HG03354 (cell line): ENCODE measurements at regions not wholly inside any gene's neighbourhood (a gene's known extent, or its start where the extent isn't known, plus 50 kb on each side); places are given as distances from the start of the nearest gene placed in this dataset.
"Not testable (repeated sequence)": the region's sequence is repeated elsewhere in the genome, so short reads cannot be mapped to it uniquely, and the experiment has no call there.

ENCODE experiments used
- ATAC-seq: cut with Tn5 transposase; IDR thresholded peaks from one replicate; pipeline ENCODE4 v1.9.1; 2021; ENCODE audit warnings: mild to moderate bottlenecking; ENCODE audit not compliant: unreplicated experiment, poor library complexity, severe bottlenecking

GRCh38 chr18:73431620-73432019 is 563.8 kb upstream of the NETO1 start:
- no peak for ATAC-seq

GRCh38 chr18:73421010-73421409 is 553.2 kb upstream of the NETO1 start:
- ATAC-seq: no peak

GRCh38 chr18:73419531-73419930 is 551.7 kb upstream of the NETO1 start:
- ATAC-seq: no peak

DNA sequence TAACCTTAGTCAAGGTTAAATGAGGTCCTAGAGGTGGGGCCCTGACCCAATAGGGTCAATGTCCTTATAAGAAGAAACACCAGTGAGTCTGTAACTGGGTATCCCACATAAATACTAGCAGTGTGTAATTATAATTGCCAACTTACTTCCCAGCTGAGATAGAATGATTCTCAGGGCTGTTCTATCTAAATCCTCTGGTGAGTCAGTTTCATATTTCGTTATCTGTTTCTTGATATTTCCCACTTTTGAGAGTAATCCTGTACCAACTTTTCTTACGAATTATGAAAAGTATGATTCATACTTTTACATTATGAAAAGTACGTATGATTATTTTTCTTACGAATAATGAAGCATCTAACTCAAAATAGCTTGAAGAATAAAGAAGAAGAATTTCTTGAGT is 546.8 kb upstream of the NETO1 start:
- no peak for ATAC-seq

- ATAC-seq: no peak
Measured at GRCh38 chr18:73414069-73414468, 546.3 kb upstream of the NETO1 start.

DNA sequence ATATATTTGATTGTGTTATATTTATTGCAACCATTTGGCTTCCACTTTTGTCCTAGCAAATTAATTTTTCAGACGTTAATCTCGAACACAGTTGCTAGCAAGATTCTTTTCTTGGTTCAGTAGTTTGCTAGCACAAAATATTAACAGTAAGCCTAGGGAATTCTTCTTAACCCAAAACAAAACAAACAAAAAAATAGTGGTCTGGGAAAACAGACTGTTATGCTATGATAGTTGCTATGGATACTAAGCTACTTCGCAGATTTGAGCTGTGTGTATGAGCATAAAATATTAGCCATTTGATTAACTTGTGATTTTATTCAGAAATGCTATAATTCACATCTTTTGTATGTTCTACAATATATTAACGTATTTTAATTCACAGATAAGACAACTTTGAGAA is 541.5 kb upstream of the NETO1 start:
- ATAC-seq: no peak

DNA sequence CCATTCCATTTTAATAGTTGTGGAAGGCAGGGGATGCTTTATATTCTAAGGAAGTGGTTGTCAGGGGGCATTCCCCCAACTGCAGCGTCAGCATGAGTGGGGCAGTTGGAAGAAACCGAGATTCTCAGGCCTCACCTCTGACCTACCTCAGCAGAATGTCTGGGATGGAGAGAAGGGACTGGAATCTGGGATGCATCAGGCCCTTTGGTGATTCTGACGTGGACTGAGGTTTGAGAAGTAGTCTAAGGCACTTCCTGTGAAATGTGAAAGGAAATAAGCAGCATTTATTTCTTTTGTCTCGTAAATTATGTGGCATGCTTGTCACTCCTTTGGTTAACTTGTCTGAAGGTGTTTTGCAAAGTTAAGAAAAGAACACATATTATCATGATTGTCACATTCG is 540.7 kb upstream of the NETO1 start:
- ATAC-seq: no peak

- ATAC-seq: no peak
Measured at GRCh38 chr18:73407506-73407905, 539.7 kb upstream of the NETO1 start.

DNA sequence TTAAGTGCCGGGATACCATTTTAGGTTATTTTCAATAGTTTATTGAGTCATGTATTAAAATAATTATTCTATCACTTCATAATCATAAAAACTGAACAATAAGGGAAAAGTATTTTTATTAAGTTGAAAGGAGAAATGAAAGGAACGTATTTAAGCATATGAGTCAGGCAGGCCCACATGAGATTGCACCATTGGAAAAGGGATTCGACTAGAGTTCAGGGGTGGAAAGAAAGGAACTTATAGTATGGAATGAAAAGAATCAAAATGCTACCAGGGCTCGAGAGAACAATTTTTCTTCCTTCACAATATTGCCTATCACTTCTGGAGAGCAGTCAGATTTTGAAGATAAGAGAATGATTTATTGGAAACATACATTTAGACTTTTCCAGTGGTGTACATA is 516.5 kb upstream of the NETO1 start:
- ATAC-seq: no peak

GRCh38 chr18:73381699-73382036 is 513.9 kb upstream of the NETO1 start:
- no peak for ATAC-seq

GRCh38 chr18:73381016-73381698 is 513.4 kb upstream of the NETO1 start:
- no peak for ATAC-seq

- ATAC-seq: no peak
Measured at GRCh38 chr18:73366713-73367112, 498.9 kb upstream of the NETO1 start.

DNA sequence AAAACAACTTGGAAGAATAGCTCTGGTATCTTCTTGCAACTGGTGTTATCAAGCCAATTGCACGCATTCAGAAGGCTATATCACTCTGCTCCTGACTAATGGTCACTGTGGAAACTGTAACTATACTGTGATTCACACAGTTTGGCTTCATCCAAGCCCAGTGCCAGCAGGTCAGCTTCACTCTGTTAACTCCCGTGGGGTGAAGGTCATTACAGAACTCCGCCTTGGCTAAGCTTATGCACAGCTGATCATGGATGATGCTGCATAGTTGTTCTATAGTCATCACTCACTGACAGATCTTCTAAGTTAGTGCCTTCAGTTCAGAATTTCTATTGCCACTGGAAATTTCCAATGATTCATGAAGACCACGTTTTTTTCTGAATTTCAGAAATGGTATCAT is 497.2 kb upstream of the NETO1 start:
- ATAC-seq: no peak

- no peak for ATAC-seq
Measured at GRCh38 chr18:73355121-73355520, 487.3 kb upstream of the NETO1 start.

DNA sequence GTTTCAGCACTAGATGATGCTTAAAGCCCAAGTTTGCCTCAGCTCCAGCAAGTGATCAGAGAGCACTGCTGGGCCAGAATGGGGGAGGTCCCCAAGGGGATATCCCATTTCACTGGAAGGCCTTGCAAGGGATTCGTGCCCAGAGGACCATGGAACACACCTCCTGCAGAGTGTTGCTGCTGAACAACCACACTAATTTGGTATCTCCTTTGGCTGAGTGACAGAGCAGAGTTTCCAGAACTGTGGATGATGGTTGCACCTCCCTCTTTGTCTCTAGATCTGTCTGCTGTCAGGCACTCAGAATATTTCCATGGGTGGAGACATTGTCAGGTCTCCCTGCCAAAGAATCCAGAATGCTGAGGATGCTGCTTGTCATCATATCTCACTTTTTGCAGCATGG is 484.8 kb upstream of the NETO1 start:
- ATAC-seq: no peak

- ATAC-seq: peak; percentile 62
Measured at GRCh38 chr18:73340135-73340977, 472.6 kb upstream of the NETO1 start.

- ATAC-seq: no peak
Measured at GRCh38 chr18:73331212-73331772, 463.5 kb upstream of the NETO1 start.

DNA sequence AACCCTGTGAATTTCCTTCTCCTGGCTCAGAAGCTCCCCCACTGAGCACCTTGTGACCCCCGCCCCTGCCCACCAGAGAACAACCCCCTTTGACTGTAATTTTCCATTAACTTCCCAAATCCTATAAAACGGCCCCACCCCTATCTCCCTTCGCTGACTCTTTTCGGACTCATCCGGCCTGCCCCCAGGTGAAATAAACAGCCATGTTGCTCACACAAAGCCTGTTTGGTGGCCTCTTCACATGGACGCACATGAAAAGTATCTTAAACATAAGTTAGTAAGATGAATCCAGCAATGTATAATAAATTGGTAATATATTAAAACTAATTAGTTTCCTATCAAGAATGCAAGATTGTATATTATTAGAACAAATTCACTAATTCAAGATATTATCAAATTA is 462.3 kb upstream of the NETO1 start:
- ATAC-seq: not testable (repeated sequence)

DNA sequence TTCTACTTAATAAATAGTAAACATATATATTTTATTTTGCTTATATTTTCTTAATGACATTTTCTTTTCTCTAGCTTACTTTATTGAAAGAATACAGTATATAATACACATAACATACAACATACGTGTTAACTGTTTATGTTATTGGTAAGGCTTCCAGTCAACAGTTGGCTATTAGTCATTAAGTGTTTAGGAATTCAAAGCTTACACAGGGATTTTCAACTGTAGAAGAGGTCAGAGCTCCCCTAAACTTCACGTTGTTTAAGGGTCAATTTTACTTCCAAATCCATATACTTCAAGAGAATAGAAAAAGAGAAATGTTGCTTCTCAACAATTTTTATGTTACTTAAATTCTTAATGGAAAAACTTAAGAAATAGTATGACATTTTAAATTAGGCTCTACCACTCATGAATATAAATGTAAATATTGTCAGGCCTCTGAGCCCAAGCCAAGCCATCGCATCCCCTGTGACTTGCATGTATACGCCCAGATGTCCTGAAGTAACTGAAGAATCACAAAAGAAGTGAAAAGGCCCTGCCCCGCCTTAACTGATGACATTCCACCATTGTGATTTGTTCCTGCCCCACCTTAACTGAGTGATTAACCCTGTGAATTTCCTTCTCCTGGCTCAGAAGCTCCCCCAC is 456.5 kb upstream of the NETO1 start:
- not testable (repeated sequence) for ATAC-seq

- no peak for ATAC-seq
Measured at GRCh38 chr18:73318739-73319479, 451.1 kb upstream of the NETO1 start.
